RCC 7860 (cell line): ENCODE measurements at regions not wholly inside any gene's neighbourhood (a gene's known extent, or its start where the extent isn't known, plus 50 kb on each side); places are given as distances from the start of the nearest gene placed in this dataset.
"Not testable (repeated sequence)": the region's sequence is repeated elsewhere in the genome, so short reads cannot be mapped to it uniquely, and the experiment has no call there.

Source experiments
- DNase-seq: peaks from one replicate; pipeline ENCODE4 v3.0.0-alpha.2; 2015; ENCODE audit warnings: low spot score
- FAIRE-seq: peaks from 2 replicates; lab custom pipeline; 2012; peaks lifted over from hg19 to GRCh38; lab: Jason Lieb, UNC

- FAIRE-seq (no peak), DNase-seq (no peak)
Measured at GRCh38 chr13:103640606-103641005, 574.4 kb upstream of the SLC10A2 start.

- DNase-seq (no peak), FAIRE-seq (no peak)
Measured at GRCh38 chr13:103639326-103639725, 573.1 kb upstream of the SLC10A2 start.

DNA sequence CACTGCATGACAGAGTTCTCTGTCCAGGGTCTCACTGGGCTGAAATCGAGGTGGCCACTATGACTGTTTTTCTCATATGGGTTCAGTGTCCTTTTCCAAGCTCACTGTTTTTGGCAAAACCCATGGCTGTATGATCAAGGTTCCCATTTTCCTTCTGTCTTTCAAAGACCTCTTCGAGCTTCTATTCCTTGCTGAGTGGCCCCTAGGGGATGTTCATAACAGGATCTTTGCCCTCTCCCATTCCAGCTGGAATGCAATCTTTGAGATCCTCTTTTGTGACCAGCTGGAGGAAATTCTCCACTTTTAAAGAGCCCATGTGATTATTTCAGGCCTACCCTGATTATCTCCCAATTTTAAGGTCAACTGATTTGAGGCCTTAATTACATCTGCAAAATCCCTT lies 572.5 kb upstream of the SLC10A2 start:
- FAIRE-seq (no peak), DNase-seq (no peak)

- FAIRE-seq (no peak), DNase-seq (no peak)
Measured at GRCh38 chr13:103634066-103634465, 567.8 kb upstream of the SLC10A2 start.

GRCh38 chr13:103625194-103625593 lies 559.0 kb upstream of the SLC10A2 start:
- FAIRE-seq, result no peak
- no peak for DNase-seq

DNA sequence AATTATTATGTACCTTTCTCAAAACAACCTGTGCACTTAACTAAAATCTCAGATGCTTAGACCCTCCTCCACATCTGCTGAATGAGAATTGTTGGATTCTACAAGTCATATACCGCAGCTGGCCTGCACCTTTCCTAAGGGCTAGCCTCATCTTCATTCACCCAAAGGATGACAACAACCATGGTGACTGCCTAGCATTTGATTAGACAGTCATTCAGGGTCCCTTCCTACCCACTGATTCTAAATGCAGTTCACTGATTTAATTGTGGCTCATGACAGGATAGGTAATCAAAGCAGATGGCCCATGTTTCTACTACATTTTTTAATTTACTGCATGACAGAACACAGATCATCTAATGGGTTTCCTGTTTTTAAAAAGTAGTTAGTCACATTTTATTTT lies 551.9 kb upstream of the SLC10A2 start:
- FAIRE-seq (no peak), DNase-seq (no peak)

DNA sequence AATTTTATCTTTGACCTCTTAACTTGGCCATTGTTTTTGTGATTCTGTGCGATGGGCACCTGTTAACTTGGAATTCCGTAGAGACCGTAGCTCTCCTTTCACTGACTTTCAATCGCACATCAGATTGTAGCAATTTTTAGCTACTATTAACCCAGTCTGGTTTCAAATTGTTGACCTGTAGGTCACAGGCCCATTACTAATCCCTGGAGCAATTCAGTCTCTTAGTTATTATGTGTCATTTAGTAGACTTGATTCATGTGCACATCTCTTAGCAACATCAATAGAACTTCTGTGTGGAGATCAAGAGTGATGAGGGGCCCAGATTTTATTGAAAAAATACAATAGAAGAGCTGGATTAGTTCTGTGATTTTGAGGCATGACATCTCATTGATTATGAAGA lies 549.6 kb upstream of the SLC10A2 start:
- FAIRE-seq (no peak), DNase-seq (no peak)

- DNase-seq (no peak), FAIRE-seq (no peak)
Measured at GRCh38 chr13:103614761-103615160, 548.5 kb upstream of the SLC10A2 start.

DNA sequence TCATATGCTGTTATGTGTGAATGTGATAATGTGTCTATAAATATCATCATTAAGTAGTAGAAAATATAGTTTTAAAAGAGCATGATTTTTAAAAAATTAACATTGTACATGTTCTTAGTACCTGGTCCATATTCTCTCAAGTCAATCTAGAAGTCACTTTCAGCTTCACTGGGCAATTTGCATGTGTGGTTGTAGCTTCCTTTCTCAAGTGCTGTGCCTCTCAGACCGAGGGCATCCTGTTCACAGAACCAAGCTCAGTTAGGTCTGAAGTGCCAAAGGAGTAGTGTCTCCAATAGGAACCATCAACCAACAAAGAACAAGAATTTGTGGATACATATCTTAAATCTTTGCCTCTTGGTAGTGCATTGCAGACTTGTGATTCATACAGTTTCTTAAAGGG lies 541.8 kb upstream of the SLC10A2 start:
- FAIRE-seq, result no peak
- DNase-seq, result no peak

DNA sequence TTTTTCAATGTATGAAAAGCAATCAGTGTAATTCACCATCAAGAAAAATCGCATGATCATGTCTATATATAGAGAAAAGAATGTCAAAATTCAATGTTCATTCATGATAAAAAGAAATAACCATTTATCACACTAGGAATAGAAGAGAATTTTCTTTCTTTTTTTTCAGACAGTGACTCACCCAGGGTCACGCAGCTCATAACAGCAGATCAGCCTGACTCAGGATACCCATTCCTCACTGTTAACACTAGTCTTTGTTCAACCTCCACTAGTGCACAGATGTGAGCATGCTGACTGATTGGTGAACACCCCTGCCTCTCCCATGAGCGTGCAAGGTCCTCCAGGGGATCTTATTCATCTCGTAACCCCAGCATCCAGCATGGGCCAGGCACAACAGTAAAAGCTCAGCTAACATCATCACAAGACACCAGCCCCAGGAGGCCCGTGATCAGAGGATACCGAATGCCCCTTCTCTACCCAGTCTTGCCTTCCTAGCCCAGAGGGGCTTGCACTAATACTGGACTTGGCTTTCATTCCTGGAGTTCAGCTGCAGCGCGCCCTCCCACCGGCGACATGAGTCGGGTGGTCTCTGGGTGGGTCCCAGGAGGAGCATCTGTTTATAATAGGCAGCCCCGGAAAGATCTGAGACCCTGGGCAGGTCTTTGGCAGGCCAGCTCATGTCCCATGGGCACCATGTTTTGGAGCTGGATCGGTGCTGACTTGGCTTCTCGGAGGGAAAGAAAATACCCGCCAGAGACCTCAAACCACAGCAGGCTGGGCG lies 539.5 kb upstream of the SLC10A2 start:
- FAIRE-seq (no peak), DNase-seq (no peak)

GRCh38 chr13:103599870-103600269 lies 533.7 kb upstream of the SLC10A2 start:
- not testable (repeated sequence) for DNase-seq, FAIRE-seq

DNA sequence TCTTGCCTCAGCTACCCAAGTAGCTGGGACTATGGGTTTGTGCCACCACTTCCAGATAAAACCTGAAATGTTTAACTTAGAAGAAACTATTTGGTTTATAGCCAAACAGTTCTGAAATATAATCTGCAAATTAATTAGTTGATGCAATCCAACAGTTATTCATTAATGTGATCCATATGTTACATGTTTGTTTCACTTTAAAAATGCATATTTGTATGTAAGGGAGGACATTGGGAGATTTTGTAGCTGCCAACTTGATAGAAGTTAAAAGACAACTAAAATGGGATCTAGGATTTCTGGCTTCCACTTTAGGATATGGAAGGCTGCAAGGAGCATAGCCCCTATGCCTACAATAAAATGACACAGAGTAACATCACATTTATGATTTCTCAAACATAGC lies 532.5 kb upstream of the SLC10A2 start:
- DNase-seq (no peak), FAIRE-seq (no peak)

DNA sequence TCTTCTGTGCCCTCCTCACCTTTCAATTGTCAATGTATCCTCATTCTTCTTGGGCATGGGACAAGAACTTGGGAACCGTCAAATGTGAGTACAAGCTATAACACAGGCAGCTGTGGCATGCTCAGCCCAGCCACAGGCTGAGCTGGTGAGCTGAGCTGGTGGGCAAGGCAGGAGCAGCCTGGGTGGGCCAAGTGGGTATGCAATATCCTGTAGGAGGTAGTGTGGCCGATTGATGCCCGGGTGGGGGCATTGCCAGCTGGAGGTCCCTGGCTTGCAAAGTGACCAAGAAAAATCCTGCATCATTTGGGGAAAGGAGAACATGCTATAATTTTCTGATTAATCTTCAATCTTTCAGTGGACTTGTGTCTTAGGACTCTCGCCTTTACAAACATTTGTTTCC lies 507.2 kb upstream of the SLC10A2 start:
- DNase-seq, result no peak
- no peak for FAIRE-seq

- no peak for FAIRE-seq
- DNase-seq, result no peak
Measured at GRCh38 chr13:103568314-103568713, 502.1 kb upstream of the SLC10A2 start.

- DNase-seq (no peak), FAIRE-seq (no peak)
Measured at GRCh38 chr13:103557878-103558277, 491.7 kb upstream of the SLC10A2 start.

GRCh38 chr13:103556681-103557080 lies 490.5 kb upstream of the SLC10A2 start:
- FAIRE-seq (no peak), DNase-seq (no peak)

GRCh38 chr13:103547914-103548313 lies 481.7 kb upstream of the SLC10A2 start:
- DNase-seq (no peak), FAIRE-seq (no peak)

DNA sequence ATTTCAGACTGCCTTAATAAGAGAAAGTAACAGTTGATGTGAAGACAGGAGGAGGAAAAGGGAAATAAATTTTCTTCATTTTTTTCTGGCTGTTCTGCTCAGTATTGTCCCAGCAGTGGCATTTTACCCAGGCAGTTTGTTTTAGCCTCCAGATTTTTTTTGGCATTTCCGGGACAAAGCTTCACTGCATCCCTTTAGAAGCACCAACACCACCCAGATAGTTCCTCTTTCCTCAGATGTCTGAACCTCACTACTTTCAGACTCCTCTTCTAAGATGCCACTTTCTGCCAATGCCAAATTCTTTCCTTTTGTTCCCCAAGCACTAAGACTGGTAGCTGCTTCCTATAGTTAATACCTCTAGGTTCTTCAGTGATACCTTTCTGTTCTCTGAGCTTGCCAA lies 480.1 kb upstream of the SLC10A2 start:
- FAIRE-seq (no peak), DNase-seq (no peak)

DNA sequence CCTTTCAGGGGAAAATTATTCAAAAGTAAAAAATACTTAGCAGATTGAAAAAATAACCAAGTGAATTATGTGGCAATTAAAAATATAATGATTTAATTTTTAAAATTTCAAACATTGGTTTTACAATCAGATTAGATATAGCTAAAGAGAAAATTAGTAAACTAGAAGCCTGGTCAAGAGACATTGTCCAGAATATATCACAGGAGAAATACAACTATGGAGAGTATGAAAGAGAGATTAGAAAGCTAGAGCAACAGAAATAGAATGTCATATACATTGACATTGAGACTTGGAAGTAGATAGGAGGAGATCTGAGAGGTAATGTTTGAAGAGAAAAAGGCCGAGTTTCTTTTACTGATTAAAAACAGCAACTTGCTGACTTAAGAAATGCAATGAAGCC lies 476.4 kb upstream of the SLC10A2 start:
- DNase-seq, result no peak
- FAIRE-seq, result no peak

- no peak for DNase-seq
- FAIRE-seq, result no peak
Measured at GRCh38 chr13:103540382-103540765, 474.2 kb upstream of the SLC10A2 start.

- FAIRE-seq (no peak), DNase-seq (no peak)
Measured at GRCh38 chr13:103539721-103540381, 473.6 kb upstream of the SLC10A2 start.

GRCh38 chr13:103539265-103539664 lies 473.0 kb upstream of the SLC10A2 start:
- FAIRE-seq (no peak), DNase-seq (no peak)

DNA sequence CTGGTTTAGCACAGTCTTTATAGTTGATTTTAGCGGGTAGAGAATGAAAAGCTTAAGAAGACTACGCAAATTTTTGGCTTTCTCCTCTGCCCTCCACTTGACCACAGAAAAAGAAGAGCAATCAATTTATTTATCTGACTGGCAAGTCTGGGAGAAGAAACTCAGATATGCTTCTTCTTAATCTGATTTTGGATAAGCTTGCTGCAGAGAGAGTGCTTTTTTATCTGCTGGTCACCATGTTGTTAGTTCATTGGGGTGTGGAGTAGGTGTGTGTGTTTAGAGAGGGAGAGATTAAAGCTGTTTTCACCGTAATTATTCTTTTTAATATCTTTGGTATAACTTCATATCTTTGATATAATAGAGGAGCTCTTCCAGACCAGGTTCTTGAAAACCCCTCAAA lies 471.4 kb upstream of the SLC10A2 start:
- no peak for FAIRE-seq

More for the DNA sequence above, 471.4 kb upstream of the SLC10A2 start:
- no peak for DNase-seq
